HL-60 (cell line): ENCODE measurements at regions not wholly inside any gene's neighbourhood (a gene's known extent, or its start where the extent isn't known, plus 50 kb on each side); places are given as distances from the start of the nearest gene placed in this dataset.

ENCODE experiments used
- DNase-seq, 2 experiments: peaks; one replicate each; pipeline ENCODE4 v3.0.0-alpha.2; 2010 to 2020; ENCODE audit warnings: low read depth in 1 of 2, low spot score in 1 of 2
- H3K27ac ChIP-seq: fragments of 250-450 bp; sonication (Bioruptor Pico); replicated peaks from 2 replicates; pipeline ENCODE4 v1.5.1; 2020; ENCODE audit warnings: mild to moderate bottlenecking, moderate library complexity
- H3K27me3 ChIP-seq: fragments of 250-450 bp; sonication (Bioruptor Pico); 2 replicates; pipeline ENCODE4 v1.5.1; 2021; ENCODE audit warnings: mild to moderate bottlenecking, moderate library complexity; ENCODE audit not compliant: insufficient read depth, poor library complexity, severe bottlenecking
- H3K4me3 ChIP-seq: replicated peaks from 2 replicates; pipeline ENCODE4 v1.5.1; 2011; ENCODE audit warnings: mild to moderate bottlenecking, control low read depth, low read length; ENCODE audit not compliant: insufficient read depth
- GABPA ChIP-seq: IDR thresholded peaks from 2 replicates; pipeline ENCODE4 v1.6.1; 2012; ENCODE audit warnings: low read depth
- POLR2AphosphoS5 ChIP-seq: IDR thresholded peaks from 2 replicates; pipeline ENCODE4 v1.6.1; 2012; ENCODE audit warnings: low read depth
- SPI1 ChIP-seq: IDR thresholded peaks from 2 replicates; pipeline ENCODE4 v1.6.1; 2012; ENCODE audit warnings: low read depth, mild to moderate bottlenecking, borderline replicate concordance
- TF ChIP-seq, protein P1 (sequence below): IDR thresholded peaks from 2 replicates; pipeline ENCODE4 v1.6.1; 2012; ENCODE audit warnings: low read depth; ENCODE audit not compliant: insufficient replicate concordance
- TF ChIP-seq, protein P2 (sequence below): IDR thresholded peaks from one replicate; pipeline ENCODE4 v1.5.1; 2011; ENCODE audit warnings: low read length, control low read depth, inconsistent platforms; ENCODE audit not compliant: insufficient read depth

GRCh38 chr21:16815243-16815642 is 697.6 kb upstream of the CXADR start:
- Histone ChIP-seq H3K27me3 (no peaks in the 10 kb centered on the region), H3K4me3 (no peak overlapping the region), H3K27ac (no peak overlapping the region)
- DNase-seq, result no peak
- no peak for TF ChIP-seq SPI1
- TF ChIP-seq, protein P1, sequence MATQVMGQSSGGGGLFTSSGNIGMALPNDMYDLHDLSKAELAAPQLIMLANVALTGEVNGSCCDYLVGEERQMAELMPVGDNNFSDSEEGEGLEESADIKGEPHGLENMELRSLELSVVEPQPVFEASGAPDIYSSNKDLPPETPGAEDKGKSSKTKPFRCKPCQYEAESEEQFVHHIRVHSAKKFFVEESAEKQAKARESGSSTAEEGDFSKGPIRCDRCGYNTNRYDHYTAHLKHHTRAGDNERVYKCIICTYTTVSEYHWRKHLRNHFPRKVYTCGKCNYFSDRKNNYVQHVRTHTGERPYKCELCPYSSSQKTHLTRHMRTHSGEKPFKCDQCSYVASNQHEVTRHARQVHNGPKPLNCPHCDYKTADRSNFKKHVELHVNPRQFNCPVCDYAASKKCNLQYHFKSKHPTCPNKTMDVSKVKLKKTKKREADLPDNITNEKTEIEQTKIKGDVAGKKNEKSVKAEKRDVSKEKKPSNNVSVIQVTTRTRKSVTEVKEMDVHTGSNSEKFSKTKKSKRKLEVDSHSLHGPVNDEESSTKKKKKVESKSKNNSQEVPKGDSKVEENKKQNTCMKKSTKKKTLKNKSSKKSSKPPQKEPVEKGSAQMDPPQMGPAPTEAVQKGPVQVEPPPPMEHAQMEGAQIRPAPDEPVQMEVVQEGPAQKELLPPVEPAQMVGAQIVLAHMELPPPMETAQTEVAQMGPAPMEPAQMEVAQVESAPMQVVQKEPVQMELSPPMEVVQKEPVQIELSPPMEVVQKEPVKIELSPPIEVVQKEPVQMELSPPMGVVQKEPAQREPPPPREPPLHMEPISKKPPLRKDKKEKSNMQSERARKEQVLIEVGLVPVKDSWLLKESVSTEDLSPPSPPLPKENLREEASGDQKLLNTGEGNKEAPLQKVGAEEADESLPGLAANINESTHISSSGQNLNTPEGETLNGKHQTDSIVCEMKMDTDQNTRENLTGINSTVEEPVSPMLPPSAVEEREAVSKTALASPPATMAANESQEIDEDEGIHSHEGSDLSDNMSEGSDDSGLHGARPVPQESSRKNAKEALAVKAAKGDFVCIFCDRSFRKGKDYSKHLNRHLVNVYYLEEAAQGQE, result no peak
- TF ChIP-seq GABPA, result no peak
- TF ChIP-seq, protein P2, sequence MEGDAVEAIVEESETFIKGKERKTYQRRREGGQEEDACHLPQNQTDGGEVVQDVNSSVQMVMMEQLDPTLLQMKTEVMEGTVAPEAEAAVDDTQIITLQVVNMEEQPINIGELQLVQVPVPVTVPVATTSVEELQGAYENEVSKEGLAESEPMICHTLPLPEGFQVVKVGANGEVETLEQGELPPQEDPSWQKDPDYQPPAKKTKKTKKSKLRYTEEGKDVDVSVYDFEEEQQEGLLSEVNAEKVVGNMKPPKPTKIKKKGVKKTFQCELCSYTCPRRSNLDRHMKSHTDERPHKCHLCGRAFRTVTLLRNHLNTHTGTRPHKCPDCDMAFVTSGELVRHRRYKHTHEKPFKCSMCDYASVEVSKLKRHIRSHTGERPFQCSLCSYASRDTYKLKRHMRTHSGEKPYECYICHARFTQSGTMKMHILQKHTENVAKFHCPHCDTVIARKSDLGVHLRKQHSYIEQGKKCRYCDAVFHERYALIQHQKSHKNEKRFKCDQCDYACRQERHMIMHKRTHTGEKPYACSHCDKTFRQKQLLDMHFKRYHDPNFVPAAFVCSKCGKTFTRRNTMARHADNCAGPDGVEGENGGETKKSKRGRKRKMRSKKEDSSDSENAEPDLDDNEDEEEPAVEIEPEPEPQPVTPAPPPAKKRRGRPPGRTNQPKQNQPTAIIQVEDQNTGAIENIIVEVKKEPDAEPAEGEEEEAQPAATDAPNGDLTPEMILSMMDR, result no peak
- TF ChIP-seq POLR2AphosphoS5, result no peak

DNA sequence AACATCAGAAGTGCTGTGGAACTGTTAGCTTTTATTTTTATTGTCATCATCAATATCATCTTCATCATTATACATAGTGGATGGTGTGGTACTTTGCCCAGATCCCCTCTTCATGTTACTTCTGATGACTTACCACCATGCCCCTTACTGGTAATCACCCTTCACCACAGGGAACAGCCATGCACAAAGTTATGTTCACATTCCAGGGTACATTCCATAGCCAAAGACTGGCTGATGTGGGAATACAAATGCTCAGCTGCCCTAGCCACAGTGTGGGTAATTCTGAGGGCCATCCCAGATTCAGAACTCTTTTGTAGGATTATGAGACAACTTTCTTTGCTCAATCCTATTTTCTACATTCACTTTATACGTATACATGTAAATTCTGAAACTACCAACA is 691.3 kb upstream of the CXADR start:
- Histone ChIP-seq H3K4me3 (no peak overlapping the region), H3K27ac (no peak overlapping the region), H3K27me3 (no peaks in the 10 kb centered on the region)
- no peak for TF ChIP-seq SPI1
- TF ChIP-seq GABPA, result no peak
- TF ChIP-seq POLR2AphosphoS5, result no peak
- TF ChIP-seq, protein P1, result no peak
- DNase-seq, result no peak

DNA sequence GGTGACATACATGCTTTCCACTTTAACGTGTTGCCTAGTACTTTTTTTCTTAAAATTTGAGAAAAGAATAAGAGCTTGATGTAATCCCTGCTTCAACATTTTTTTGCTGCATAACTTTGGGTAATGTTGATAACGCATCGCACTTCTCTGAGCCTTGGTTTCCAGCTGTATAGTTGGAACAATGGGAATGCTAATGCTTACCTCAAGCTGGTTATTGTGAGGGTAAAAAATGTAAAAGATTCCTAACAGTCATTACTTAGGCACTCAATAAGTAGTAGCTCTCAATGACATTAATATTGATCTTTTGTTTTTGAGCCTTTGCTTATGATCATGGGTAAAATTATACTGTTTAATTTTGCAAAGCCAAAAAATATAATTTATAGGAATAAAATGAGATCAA is 683.3 kb upstream of the CXADR start:
- DNase-seq, result no peak
- TF ChIP-seq POLR2AphosphoS5 (no peak), SPI1 (no peak), GABPA (no peak)
- TF ChIP-seq, protein P2, result no peak
- TF ChIP-seq, protein P1, result no peak
- H3K27ac ChIP-seq, result no peak overlapping the region

GRCh38 chr21:16832791-16833190 is 680.1 kb upstream of the CXADR start:
- TF ChIP-seq, protein P2, result no peak
- TF ChIP-seq GABPA (no peak), POLR2AphosphoS5 (no peak), SPI1 (no peak)
- TF ChIP-seq, protein P1, result no peak
- Histone ChIP-seq H3K27ac (no peak overlapping the region), H3K4me3 (no peak overlapping the region), H3K27me3 (no peaks in the 10 kb centered on the region)
- DNase-seq, result no peak

More for the DNA sequence above, 683.3 kb upstream of the CXADR start:
- Histone ChIP-seq H3K27me3 (no peaks in the 10 kb centered on the region), H3K4me3 (no peak overlapping the region)
